HG03175 (cell line): ENCODE measurements at regions not wholly inside any gene's neighbourhood (a gene's known extent, or its start where the extent isn't known, plus 50 kb on each side); places are given as distances from the start of the nearest gene placed in this dataset.

Source experiments
- ATAC-seq: cut with Tn5 transposase; IDR thresholded peaks from one replicate; pipeline ENCODE4 v1.9.1; 2021; ENCODE audit warnings: mild to moderate bottlenecking, moderate library complexity; ENCODE audit not compliant: unreplicated experiment

DNA sequence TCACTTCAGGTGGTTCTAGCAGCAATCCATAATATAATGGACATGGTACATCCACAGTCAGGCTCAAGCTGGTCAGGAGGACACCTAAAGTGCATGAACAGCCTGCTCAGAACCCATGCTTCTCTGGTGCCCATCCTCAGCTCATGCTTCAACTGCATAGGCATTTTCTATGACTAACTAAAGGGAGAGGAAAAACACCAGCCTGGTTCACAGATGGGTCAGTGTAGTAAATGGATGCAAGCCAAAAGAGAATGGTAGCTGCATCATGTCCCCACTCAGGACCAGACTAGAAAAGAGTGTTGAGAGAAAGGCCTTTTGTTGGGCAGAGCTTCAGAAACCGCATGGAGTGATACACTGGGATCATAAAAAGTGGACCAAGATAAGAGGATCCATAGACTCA lies 556.6 kb downstream of the TLE1 start:
- no peak for ATAC-seq

- no peak for ATAC-seq
These were observed 557.0 kb downstream of the TLE1 start for GRCh38 chr9:81132318-81132717.

DNA sequence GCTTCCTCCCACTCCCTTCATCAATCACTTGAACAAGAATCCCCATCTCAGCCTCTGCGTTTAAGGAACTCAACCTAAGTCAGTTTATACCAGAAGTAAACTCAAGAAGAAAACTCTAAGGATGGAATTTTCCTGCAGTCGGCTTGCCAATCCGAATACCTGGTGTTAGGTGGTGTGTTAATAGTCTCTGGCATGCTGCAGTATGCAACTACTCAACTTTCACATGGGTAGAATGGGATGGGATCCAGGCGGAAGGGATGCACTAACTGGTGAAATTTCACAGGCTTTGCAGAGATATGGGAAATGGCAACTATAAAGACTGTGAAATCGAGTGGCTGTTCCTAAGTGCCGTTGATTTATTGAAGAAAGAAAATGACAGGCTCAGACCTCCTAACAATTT lies 560.6 kb downstream of the TLE1 start:
- no peak for ATAC-seq

- no peak for ATAC-seq
These were observed 563.8 kb downstream of the TLE1 start for GRCh38 chr9:81125446-81126092.

GRCh38 chr9:81123526-81123925 lies 565.8 kb downstream of the TLE1 start:
- ATAC-seq, result no peak

DNA sequence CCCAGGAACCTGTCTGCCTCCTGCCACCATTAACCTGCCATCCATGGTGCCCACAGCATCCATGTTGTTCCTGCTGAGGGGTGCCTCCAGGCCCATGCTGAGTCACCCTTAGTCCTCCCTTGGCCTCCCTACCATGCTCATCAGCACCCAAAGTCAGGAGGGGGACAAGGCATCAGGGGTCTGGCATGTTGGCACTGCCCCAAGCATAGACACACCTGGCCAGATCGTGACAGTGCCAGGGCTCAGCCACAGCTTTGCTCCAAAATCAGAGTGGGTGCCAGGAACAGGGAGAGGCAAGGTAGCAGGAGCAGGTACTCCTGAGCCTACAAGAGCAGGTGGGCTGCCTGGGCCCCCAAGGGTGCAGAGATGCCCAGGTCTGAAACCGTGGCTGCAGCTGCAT lies 566.6 kb downstream of the TLE1 start:
- no peak for ATAC-seq

DNA sequence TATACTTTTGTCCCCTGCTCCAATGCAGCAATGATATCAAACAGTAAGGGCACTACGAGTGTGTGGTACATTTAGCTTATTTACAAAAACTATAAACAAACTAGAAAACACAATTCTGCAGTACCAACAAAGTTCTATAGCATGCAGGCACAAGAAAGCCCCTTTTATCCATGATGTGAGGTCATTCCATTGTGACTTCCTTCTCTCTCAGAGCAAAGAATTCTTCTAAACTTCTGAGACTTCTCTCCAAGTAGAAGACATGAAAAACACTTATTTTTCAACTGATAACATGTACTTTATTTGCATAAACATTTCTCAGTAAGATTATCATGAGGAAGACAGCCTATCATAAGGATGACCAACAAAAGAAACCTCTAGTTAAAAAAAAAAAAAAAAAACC lies 569.8 kb downstream of the TLE1 start:
- ATAC-seq, result no peak

DNA sequence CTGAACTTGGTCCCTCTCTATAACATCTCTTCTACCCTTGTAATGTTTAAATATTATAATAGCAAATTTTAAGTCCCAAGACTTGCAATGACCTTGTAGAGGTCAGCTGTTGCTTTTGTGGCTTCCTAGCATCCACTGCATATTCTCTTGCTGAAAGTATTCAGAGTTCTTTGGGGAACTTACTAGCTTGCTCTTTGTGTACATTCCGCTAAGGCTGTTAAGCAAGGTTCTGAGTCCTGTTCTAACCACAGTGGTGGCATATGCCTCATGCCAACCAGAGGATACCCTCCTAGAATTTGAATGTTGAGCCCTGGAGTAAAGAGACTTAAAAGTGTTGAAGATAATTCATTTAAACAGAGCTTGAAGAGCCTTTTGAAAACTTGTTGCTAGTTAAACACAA lies 570.9 kb downstream of the TLE1 start:
- ATAC-seq, result no peak

GRCh38 chr9:81116340-81117137 lies 572.8 kb downstream of the TLE1 start:
- ATAC-seq, result no peak

GRCh38 chr9:81113453-81114124 lies 575.8 kb downstream of the TLE1 start:
- no peak for ATAC-seq

GRCh38 chr9:81112627-81113452 lies 576.5 kb downstream of the TLE1 start:
- ATAC-seq, result no peak

- no peak for ATAC-seq
These were observed 580.5 kb downstream of the TLE1 start for GRCh38 chr9:81108821-81109220.

- ATAC-seq, result no peak
These were observed 581.0 kb downstream of the TLE1 start for GRCh38 chr9:81108391-81108790.

DNA sequence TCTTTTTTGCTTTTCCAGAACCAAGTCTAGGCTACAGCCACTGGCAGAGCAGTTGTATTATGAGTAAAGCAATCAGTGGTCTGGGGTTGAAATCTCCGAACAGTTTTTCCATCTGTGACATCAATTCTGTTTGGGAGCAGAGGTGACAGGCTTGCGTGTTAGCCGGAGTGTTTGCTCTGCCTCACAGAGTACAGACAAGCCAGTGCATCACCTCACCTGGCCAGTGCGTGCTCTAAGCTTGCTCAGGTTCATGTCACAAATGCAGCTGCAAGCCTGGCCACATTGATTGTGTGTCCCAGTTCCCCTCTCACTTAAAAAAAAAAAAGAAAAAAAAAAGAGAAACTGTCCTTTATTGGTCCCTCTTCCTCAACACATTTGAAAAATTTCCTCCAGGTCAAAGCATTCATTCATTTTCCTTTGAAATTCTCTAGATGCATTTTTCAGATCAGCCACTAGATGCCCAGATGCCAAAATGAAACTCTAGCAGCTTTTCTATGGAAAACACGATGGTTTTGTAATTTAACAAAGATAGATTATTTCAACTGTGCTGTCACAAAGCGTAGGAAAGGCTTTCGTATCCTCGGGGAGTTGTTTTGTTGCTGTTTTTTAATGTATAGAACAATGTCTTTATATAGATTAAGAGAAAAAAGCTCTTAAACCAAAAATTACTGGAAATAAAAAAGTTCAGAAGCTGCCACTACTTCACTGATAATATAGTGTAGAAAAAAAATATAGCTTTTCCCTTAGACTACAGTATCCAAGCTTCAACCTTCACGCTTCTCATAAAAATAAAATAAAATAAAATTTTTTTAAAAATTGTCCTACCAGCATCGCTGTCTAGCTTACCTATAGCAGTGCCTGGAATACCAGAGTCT lies 585.5 kb downstream of the TLE1 start:
- ATAC-seq, result no peak

DNA sequence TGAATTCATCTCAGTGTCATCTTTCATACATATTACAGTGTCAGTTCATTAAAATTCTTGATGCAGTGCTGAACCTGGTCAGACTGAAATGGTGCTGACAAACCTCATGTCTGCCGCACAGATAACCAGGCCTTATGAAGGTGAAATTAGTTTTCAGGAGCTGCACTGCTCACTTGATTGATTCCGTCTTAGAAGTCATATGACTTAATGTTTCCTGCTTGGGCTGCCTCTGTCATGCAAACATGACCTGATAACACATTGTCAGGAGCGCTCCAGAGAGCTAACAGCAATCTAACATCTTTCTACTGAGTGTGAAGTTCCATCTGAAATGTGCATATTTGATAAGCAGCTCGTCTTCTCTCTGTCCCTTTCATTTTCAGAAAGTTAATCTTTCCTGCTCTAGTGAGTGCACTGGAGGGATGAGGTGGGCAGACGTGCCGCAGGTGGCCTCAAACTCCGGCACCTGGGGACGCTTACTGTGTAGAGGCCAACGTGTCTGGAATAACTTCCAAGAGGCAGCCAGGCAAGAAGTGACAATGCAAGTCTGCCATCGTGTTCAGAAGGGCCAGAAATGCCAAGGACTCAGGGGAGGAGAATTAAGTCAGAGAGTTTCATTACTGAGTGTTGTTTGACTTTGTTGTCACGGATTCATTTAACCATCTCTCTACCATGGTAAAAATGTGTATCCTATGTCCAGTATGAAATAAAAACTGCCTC lies 592.1 kb downstream of the TLE1 start:
- no peak for ATAC-seq

GRCh38 chr9:81096625-81097024 lies 592.7 kb downstream of the TLE1 start:
- ATAC-seq, result no peak

DNA sequence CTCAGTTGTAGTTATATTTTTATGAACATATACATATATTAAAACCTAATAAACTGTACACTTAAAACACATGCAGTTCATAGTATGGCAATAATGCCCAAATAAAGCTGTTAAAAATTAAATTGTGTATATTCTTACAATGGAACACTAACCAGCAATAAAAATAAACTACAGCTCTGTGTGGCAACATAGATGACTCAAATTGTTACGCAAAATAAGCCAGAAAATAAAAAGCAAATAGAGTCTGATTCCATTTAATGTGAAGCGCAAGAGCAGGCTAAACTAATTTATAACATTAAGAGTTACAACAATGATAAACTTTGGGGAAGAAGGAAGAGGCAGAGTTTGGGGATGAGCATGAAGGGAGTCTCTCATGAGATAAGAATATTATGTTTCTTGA lies 597.3 kb downstream of the TLE1 start:
- no peak for ATAC-seq

GRCh38 chr9:81088341-81088740 lies 601.0 kb downstream of the TLE1 start:
- ATAC-seq, result no peak

DNA sequence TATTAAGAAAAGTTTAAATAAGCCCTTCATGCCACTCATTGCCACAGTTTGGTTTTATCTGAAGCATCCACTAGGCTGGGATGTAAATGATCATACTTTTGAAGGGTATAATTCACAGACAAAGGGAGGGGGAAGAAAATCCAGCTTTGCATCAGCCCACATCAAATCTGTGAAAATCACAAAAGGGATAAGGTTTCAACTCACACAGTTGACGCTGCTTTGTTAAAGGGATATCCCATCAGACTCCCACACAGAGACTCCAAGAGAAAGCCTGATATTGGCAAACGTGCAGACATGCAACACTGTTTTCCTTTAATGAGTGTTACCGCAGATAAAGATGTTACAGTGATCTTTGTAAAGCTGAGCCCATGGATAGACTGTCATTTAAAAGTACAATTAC lies 602.9 kb downstream of the TLE1 start:
- no peak for ATAC-seq
